ENCODE measurements at regions not wholly inside any gene's neighbourhood (a gene's known extent, or its start where the extent isn't known, plus 50 kb on each side); places are given as distances from the start of the nearest gene placed in this dataset.
A peak's percentile ranks its signal among the peaks of the same experiment; 100 is the strongest.

- TF ChIP-seq POLR2AphosphoS5 (IDR thresholded peaks at IDR 0.05; ENCODE audit: low read depth), result no peak
- TF ChIP-seq CTCF (conservative IDR thresholded peaks at IDR 0.05; ENCODE audit: low read depth in 2 of 2), result peak; percentile 73 to 75
- no peak for TF ChIP-seq EZH2 (IDR thresholded peaks at IDR 0.05; ENCODE audit: low read depth, unreplicated experiment)
- TF ChIP-seq CREB1 (CRISPR knock-in tag; IDR thresholded peaks at IDR 0.05; ENCODE audit: low read depth), result no peak
- TF ChIP-seq EZH2phosphoT487 (IDR thresholded peaks at IDR 0.05; ENCODE audit: unreplicated experiment), result no peak
- TF ChIP-seq ZNF114 (CRISPR knock-in tag; IDR thresholded peaks at IDR 0.05), result no peak
- no peak for TF ChIP-seq REST (IDR thresholded peaks at IDR 0.05; ENCODE audit: unreplicated experiment)
- no peak for TF ChIP-seq ETS1 (IDR thresholded peaks at IDR 0.05)
Observed at GRCh38 chr5:72611118-72611730, 104.0 kb upstream of the ZNF366 start.
